Smooth muscle cell (in vitro differentiated cells): ENCODE measurements at regions not wholly inside any gene's neighbourhood (a gene's known extent, or its start where the extent isn't known, plus 50 kb on each side); places are given as distances from the start of the nearest gene placed in this dataset.

ENCODE experiments used
- DNase-seq: peaks from one replicate; lab custom pipeline; 2025; ENCODE audit not compliant: unreplicated experiment; lab: John Stamatoyannopoulos, UW
- H2AFZ ChIP-seq: fragments of 200-600 bp; sonication (generic); 2 replicates; pipeline ENCODE4 v1.6.0; 2016; ENCODE audit warnings: antibody characterized with exemption, low read depth, mild to moderate bottlenecking
- H3F3A ChIP-seq: fragments of 200-600 bp; sonication (generic); 2 replicates; pipeline ENCODE4 v1.6.0; 2017; ENCODE audit warnings: antibody characterized with exemption, low read depth
- H3K27ac ChIP-seq: fragments of 200-600 bp; sonication (generic); 2 replicates; pipeline ENCODE4 v1.5.1; 2016; ENCODE audit warnings: low read depth, mild to moderate bottlenecking
- H3K27me3 ChIP-seq: fragments of 200-600 bp; sonication (generic); 2 replicates; pipeline ENCODE4 v1.6.1; 2016; ENCODE audit warnings: low read depth, mild to moderate bottlenecking
- H3K36me3 ChIP-seq: fragments of 200-600 bp; sonication (generic); 2 replicates; pipeline ENCODE4 v1.5.1; 2016; ENCODE audit warnings: low read depth
- H3K4me1 ChIP-seq: fragments of 200-600 bp; sonication (generic); 2 replicates; pipeline ENCODE4 v1.5.1; 2016; ENCODE audit warnings: low read depth
- H3K4me2 ChIP-seq: fragments of 200-600 bp; sonication (generic); 2 replicates; pipeline ENCODE4 v1.6.0; 2016; ENCODE audit warnings: mild to moderate bottlenecking
- H3K4me3 ChIP-seq: fragments of 200-600 bp; sonication (generic); 2 replicates; pipeline ENCODE4 v1.5.1; 2016; ENCODE audit warnings: mild to moderate bottlenecking
- H3K79me2 ChIP-seq: fragments of 200-600 bp; sonication (generic); 2 replicates; pipeline ENCODE4 v1.6.0; 2016; ENCODE audit warnings: low read depth, mild to moderate bottlenecking
- H3K9ac ChIP-seq: fragments of 200-600 bp; sonication (generic); 2 replicates; pipeline ENCODE4 v1.6.0; 2016; ENCODE audit warnings: low read depth
- H3K9me3 ChIP-seq: fragments of 200-600 bp; sonication (generic); replicated peaks from 2 replicates; pipeline ENCODE4 v1.5.1; 2016; ENCODE audit warnings: low read depth
- H4K20me1 ChIP-seq: fragments of 200-600 bp; sonication (generic); 2 replicates; pipeline ENCODE4 v1.6.0; 2016; ENCODE audit warnings: low read depth
- CTCF ChIP-seq: fragments of 200-600 bp; sonication (generic); IDR thresholded peaks from 2 replicates; pipeline ENCODE4 v1.5.1; 2017; ENCODE audit warnings: borderline replicate concordance, mild to moderate bottlenecking, antibody characterized with exemption; ENCODE audit not compliant: insufficient read depth, poor library complexity, severe bottlenecking
- WGBS: methylation state at CpG from one replicate; pipeline ENCODE4 v1.1.7; 2016; ENCODE audit warnings: low lambda C conversion rate; 5-methylcytosine and 5-hydroxymethylcytosine counted together

DNA sequence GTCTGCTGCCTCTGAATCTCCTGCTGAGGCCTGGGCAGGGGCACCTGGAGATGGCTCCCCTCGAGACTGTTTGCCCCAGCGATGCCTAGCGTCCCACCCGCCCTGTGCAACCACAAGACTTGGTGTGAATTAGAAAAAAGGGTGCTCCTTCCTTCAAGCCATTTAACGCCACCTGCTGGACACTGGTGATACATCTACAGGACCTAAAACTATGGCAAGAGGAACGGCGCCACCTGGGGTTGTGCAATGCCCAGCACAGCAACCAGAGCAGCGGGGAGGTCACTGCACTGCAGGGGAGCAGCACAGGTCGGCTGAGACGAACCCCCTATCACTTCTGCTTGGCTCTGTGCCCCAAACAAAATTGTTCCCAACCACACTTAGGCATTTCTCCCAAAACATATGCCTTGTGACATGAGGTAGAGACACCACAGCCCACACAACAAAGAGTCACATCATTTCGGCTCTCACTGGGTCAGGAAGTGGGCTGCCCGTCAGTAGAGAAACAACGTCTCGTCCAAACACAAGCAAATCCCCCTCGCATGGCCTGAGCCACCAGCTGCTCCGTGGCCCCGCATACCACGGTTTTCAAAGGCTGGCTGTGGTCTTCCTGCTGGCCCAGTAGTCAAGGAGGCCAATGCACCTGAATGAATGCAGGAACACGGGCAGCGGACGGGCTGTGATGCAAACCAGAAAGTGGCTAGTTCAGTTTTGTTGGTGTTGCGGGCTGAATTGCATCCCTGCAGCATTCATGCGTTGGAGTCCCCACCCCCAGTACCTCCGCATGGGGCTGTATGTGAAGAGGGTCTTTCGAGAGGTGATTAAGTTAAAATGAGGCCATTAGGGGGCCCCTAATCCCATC, 171.9 kb downstream of the SHANK2 start:
- peak; percentile 63 for TF ChIP-seq CTCF
- no peak overlapping the region for H3K27ac ChIP-seq
- H3K9ac ChIP-seq: no peak overlapping the region
- no peak overlapping the region for H3K4me2 ChIP-seq
- no peak overlapping the region for H2AFZ ChIP-seq
- no peaks in the 10 kb centered on the region for H3K36me3 ChIP-seq
- 75% methylated on average over 25 of the region's 25 CpGs for WGBS
- H3K27me3 ChIP-seq: no peaks in the 10 kb centered on the region
- no peaks in the 10 kb centered on the region for H4K20me1 ChIP-seq
- no peaks in the 10 kb centered on the region for H3F3A ChIP-seq
- no peak overlapping the region for H3K4me3 ChIP-seq
- H3K4me1 ChIP-seq: no peaks in the 10 kb centered on the region
- no peaks in the 10 kb centered on the region for H3K9me3 ChIP-seq
- DNase-seq: no peak
- H3K79me2 ChIP-seq: no peaks in the 10 kb centered on the region

- no peak overlapping the region for H3K4me3 ChIP-seq
- no peaks in the 10 kb centered on the region for H3K27me3 ChIP-seq
- H3K4me1 ChIP-seq: no peaks in the 10 kb centered on the region
- no peak overlapping the region for H2AFZ ChIP-seq
- WGBS: 100% methylated on average over 3 of the region's 3 CpGs
- no peak overlapping the region for H3K27ac ChIP-seq
- H3K9ac ChIP-seq: no peak overlapping the region
- H3F3A ChIP-seq: no peaks in the 10 kb centered on the region
- H3K36me3 ChIP-seq: no peaks in the 10 kb centered on the region
- H3K4me2 ChIP-seq: no peak overlapping the region
- TF ChIP-seq CTCF: no peak
- no peaks in the 10 kb centered on the region for H4K20me1 ChIP-seq
- no peaks in the 10 kb centered on the region for H3K9me3 ChIP-seq
- DNase-seq: no peak
- no peaks in the 10 kb centered on the region for H3K79me2 ChIP-seq
Measured at GRCh38 chr11:71079795-71080194, 172.6 kb downstream of the SHANK2 start.

- Histone ChIP-seq H2AFZ (no peak overlapping the region), H3K9ac (no peak overlapping the region), H3K27ac (no peak overlapping the region), H3K79me2 (no peaks in the 10 kb centered on the region), H3K9me3 (no peaks in the 10 kb centered on the region), H3K4me1 (no peaks in the 10 kb centered on the region), H3K36me3 (no peaks in the 10 kb centered on the region), H4K20me1 (no peaks in the 10 kb centered on the region), H3K4me2 (no peak overlapping the region), H3F3A (no peaks in the 10 kb centered on the region), H3K27me3 (no peaks in the 10 kb centered on the region), H3K4me3 (no peak overlapping the region)
- 91% methylated on average over 6 of the region's 6 CpGs for WGBS
- no peak for DNase-seq
- TF ChIP-seq CTCF: no peak
Measured at GRCh38 chr11:71078482-71078881, 173.9 kb downstream of the SHANK2 start.
